NCI-H2196 (cell line): ENCODE measurements at regions not wholly inside any gene's neighbourhood (a gene's known extent, or its start where the extent isn't known, plus 50 kb on each side); places are given as distances from the start of the nearest gene placed in this dataset.

Experiments used
- DNase-seq: peaks from one replicate; lab custom pipeline; 2025; ENCODE audit not compliant: unreplicated experiment; lab: John Stamatoyannopoulos, UW

GRCh38 chr12:74984631-74985030 lies 225.0 kb downstream of the KCNC2 start:
- DNase-seq, result no peak

- no peak for DNase-seq
Measured at GRCh38 chr12:74985293-74985985, 224.2 kb downstream of the KCNC2 start.

GRCh38 chr12:74985986-74986319 lies 223.7 kb downstream of the KCNC2 start:
- no peak for DNase-seq

GRCh38 chr12:74988156-74988555 lies 221.5 kb downstream of the KCNC2 start:
- no peak for DNase-seq
